ENCODE measurements at regions not wholly inside any gene's neighbourhood (a gene's known extent, or its start where the extent isn't known, plus 50 kb on each side); places are given as distances from the start of the nearest gene placed in this dataset.

DNA sequence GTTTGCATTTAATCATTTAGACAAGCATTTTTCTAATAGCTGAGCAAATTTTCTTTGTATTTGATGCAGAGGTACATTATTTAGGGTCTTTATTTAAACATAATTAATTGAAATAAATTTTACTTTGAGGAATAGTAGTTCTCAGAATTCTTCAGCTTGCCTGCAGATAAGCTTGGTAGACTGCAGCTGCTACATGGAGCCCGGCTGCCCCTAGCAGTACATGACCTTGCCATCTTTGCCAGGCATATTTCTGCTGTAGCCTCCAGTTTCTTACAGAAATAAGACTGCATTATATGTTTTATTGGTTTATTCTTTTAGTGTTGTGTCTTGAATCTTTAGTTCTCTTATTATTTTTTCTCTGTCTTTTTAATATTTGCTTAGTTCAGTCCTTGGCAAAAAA is 396.8 kb downstream of the QKI start:
- Mint-ChIP-seq H3K9me3 (no peaks in the 10 kb centered on the region), H3K27ac (no peak overlapping the region), H3K4me1 (ENCODE audit: low read depth) (peaks cover 3% of the 10 kb centered on the region), H3K36me3 (ENCODE audit: low read depth) (no peaks in the 10 kb centered on the region), H3K4me3 (no peak overlapping the region), H3K27me3 (ENCODE audit: low read depth) (no peaks in the 10 kb centered on the region)

DNA sequence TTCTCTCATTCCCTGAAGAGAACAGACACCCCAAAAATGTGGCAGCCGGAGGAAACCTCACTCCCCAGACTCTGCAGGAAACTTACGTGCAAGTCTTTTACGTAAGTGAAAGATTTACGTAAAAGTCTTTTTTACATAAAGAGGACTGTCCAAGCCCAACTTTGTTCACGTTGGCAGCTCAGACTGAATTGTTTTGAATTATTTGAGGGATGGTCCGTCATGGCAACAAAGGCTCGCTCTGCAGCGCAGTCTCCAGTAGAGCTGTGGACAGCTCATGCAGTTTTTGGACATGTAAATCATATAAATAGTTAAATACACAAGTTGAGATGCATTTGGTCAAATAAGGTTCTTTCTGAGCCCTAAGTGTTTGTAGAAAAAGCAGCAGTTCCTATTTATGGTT is 394.8 kb downstream of the QKI start:
- H3K27me3 Mint-ChIP-seq (ENCODE audit: low read depth) = no peaks in the 10 kb centered on the region
- no peak overlapping the region for H3K4me3 Mint-ChIP-seq
- H3K9me3 Mint-ChIP-seq = no peaks in the 10 kb centered on the region
- no peak overlapping the region for H3K27ac Mint-ChIP-seq
- peaks cover 3% of the 10 kb centered on the region for H3K4me1 Mint-ChIP-seq (ENCODE audit: low read depth)
- H3K36me3 Mint-ChIP-seq (ENCODE audit: low read depth) = no peaks in the 10 kb centered on the region

DNA sequence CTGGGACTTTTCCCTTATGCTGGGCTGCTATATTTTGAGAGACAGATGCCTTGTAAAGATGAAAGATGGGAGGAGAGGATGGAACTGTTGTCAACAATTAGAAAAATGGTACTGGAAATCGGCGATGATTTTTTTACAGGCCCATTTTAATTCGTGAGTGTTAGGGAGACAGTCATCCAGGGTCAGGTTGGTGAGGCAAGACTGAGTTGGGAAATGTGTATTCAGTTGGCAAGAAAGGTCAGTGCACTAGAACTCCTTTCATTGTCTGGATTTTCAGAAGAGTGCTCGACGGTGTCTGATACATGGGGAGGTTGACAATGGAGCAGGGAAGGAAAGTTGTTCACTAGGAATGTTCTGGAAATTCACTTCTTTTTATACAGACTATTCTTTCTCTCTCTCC is 394.4 kb downstream of the QKI start:
- H3K9me3 Mint-ChIP-seq = no peaks in the 10 kb centered on the region
- no peak overlapping the region for H3K27ac Mint-ChIP-seq
- no peaks in the 10 kb centered on the region for H3K36me3 Mint-ChIP-seq (ENCODE audit: low read depth)
- H3K4me1 Mint-ChIP-seq (ENCODE audit: low read depth) = no peaks in the 10 kb centered on the region
- H3K27me3 Mint-ChIP-seq (ENCODE audit: low read depth) = no peaks in the 10 kb centered on the region
- H3K4me3 Mint-ChIP-seq = no peak overlapping the region

DNA sequence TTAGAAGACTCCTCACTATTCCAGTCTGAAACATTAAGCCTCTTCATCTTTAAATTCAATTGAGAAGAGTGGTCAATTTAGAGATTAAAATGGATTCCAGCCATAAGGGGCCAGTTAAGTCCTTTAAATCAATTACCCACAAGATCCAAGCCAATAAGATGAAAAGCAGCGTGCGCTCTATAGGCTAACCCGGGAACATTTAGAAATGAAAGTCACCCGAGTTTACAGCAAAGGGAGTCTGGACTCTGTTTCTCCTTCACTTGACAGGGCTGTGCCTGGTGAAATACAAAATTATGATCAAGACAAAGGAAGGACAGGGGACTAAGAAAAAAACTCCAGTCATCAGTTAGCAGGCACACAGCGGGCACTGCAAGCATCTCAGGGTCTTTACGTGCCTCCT is 393.7 kb downstream of the QKI start:
- Mint-ChIP-seq H3K36me3 (ENCODE audit: low read depth) (no peaks in the 10 kb centered on the region), H3K4me1 (ENCODE audit: low read depth) (no peaks in the 10 kb centered on the region), H3K9me3 (no peaks in the 10 kb centered on the region), H3K27ac (no peak overlapping the region), H3K27me3 (ENCODE audit: low read depth) (no peaks in the 10 kb centered on the region), H3K4me3 (no peak overlapping the region)

DNA sequence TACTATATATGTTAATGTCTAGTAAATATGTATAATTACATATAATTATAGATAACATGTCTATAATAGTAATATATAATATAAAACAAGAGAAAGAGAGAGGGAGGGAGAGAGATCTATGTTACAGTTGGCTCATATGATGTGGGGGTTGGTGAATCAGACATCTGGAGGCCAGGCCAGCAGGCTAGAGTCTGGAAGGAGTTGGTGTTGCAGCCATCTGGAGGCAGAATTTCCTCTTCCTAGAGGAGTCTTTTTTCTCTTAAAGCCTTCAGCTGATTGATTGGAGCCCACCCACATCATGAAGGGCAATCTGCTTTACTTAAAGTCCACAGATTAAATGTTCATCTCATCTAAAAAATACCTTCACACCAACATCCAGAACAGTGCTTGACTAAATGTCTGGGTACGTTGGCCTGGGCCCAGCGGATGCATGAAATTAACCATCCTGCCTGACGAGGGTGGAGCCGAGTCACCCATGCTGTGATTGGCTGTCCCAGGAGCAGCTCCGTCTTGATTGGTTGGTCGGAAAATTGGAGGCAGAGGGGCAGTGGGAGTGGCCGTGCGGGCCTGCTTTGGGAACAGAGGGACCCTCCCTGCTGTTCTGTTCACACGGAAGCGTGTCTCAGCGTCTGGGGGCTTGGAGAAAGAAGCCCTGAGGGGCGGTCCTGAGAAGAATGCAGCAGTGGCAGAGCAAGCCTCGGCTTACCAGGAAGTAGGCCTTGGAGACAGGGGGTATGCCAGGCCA is 392.4 kb downstream of the QKI start:
- H3K4me1 Mint-ChIP-seq (ENCODE audit: low read depth) = no peaks in the 10 kb centered on the region
- no peaks in the 10 kb centered on the region for H3K9me3 Mint-ChIP-seq
- H3K27ac Mint-ChIP-seq = no peak overlapping the region
- no peaks in the 10 kb centered on the region for H3K36me3 Mint-ChIP-seq (ENCODE audit: low read depth)
- no peaks in the 10 kb centered on the region for H3K27me3 Mint-ChIP-seq (ENCODE audit: low read depth)
- no peak overlapping the region for H3K4me3 Mint-ChIP-seq

DNA sequence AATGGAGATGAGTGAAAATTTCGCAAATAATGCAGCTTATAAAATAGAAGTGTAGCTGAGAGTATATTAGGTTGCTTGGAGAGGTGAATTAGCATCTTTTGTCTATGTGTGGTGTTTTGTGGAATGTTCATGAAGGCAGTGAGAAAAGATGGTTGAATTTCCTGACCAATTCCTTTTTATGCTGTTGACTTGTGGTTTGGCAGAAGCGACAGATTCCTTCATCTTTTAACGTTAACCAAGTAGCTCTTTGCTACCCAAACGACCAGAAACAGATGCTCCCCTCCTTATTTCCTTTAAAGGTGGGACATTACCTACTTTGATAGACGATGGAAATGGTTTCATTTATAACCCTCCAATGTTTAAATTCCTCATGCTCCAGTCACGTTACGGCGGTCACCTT is 390.5 kb downstream of the QKI start:
- no peak overlapping the region for H3K27ac Mint-ChIP-seq
- no peaks in the 10 kb centered on the region for H3K9me3 Mint-ChIP-seq

DNA sequence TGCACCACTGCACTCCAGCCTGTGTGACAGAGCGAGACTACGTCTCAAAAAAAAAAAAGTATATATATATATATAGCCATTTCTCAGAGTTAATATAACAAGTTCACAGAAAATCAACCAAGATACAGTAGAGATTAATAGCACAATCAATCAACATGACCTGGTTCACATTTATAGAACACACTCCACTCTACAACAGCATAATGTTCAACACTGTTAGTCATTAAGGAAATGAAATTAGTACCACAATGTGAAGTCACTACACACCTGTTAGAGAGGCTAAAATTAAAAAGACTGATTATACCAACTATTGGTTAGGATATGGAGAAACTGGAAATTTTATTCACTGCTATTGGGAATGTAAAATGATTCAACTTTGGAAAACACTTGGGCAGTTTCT is 387.7 kb downstream of the QKI start:
- Mint-ChIP-seq H3K4me3 (no peak overlapping the region), H3K36me3 (ENCODE audit: low read depth) (no peaks in the 10 kb centered on the region), H3K9me3 (no peaks in the 10 kb centered on the region), H3K27me3 (ENCODE audit: low read depth) (peaks cover 10% of the 10 kb centered on the region), H3K27ac (no peak overlapping the region), H3K4me1 (ENCODE audit: low read depth) (no peaks in the 10 kb centered on the region)

More for the DNA sequence above, 390.5 kb downstream of the QKI start:
- H3K36me3 Mint-ChIP-seq (ENCODE audit: low read depth) = no peaks in the 10 kb centered on the region
- H3K4me3 Mint-ChIP-seq = no peak overlapping the region
- H3K27me3 Mint-ChIP-seq (ENCODE audit: low read depth) = no peaks in the 10 kb centered on the region
- no peaks in the 10 kb centered on the region for H3K4me1 Mint-ChIP-seq (ENCODE audit: low read depth)

DNA sequence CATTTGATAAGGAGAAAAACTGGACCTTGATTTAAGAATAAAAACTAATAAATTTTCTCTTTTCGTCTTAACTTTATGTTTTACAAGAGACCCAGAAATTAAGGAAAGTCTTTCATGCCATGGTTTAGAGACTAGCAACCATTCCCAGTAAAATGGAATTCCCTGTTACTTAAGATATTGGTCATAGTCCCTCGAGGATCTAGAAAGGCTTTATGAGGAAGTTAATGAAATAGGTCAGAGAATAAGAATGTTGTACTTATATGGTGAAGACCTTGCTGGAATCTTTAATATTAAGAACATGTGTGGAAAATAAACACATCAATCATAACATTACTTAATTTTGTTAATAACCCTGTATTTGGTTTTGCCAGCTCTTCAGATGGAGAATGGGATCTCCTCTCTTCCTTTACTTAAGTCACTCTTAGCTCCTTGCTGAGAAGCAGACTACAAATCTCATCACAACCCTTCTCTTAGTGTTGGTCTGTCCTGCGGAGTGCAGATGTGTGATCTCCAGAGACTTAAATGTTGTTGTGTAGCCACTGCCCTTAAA is 382.9 kb downstream of the QKI start:
- H3K27me3 Mint-ChIP-seq (ENCODE audit: low read depth) = peaks cover 10% of the 10 kb centered on the region

DNA sequence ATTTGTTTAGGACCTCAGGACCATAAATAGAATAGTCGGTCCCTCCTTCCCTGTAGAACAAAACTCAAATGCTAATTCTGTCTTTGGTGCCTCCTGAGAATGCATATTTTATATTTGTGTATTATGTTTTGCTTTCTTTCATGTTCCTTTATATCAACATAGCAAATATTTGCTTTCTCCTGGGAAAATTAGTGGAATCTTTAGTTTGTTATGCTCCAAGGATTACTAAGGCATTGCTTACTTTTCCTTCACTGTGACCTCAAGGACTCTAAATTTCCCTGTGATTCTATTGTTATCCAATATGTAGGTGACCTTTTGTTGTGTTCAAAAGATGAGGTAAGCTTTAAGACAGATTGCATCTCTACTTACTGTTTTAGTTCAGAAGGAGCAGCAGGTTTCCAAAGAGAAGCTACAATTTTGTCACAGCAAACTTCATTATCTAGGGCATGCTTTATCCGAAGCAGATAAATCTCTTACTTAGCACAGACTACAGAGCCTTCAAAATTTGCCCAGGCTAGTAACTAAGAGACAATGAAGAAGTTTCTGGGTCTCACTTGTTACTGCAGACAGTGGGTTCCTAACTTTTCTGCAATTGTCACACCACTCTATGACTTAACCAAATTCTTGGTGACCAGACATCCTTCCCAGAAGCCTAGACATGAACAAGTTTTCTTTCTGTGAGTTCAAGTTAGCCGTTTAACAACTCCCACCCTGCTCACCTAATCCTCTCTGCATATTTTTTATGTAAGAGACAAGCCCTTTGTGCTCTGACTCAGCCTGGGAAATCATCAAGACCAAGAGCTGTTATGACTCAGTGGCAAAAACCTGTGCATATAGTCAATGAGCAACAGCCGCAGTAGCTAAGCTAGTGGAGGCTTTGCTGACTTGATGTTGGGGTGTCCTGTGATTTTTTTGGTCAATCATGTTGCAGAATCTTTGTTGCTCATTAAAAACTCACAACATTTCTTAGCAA is 378.8 kb downstream of the QKI start:
- H3K9me3 Mint-ChIP-seq = no peaks in the 10 kb centered on the region
- no peaks in the 10 kb centered on the region for H3K36me3 Mint-ChIP-seq (ENCODE audit: low read depth)
- peaks cover 7% of the 10 kb centered on the region for H3K4me1 Mint-ChIP-seq (ENCODE audit: low read depth)
- no peak overlapping the region for H3K27ac Mint-ChIP-seq
- H3K4me3 Mint-ChIP-seq = no peak overlapping the region
- H3K27me3 Mint-ChIP-seq (ENCODE audit: low read depth) = peaks cover 7% of the 10 kb centered on the region

More for the DNA sequence above, 382.9 kb downstream of the QKI start:
- Mint-ChIP-seq H3K9me3 (no peaks in the 10 kb centered on the region), H3K27ac (no peak overlapping the region), H3K4me1 (ENCODE audit: low read depth) (peaks cover 5% of the 10 kb centered on the region), H3K4me3 (no peak overlapping the region), H3K36me3 (ENCODE audit: low read depth) (no peaks in the 10 kb centered on the region)

DNA sequence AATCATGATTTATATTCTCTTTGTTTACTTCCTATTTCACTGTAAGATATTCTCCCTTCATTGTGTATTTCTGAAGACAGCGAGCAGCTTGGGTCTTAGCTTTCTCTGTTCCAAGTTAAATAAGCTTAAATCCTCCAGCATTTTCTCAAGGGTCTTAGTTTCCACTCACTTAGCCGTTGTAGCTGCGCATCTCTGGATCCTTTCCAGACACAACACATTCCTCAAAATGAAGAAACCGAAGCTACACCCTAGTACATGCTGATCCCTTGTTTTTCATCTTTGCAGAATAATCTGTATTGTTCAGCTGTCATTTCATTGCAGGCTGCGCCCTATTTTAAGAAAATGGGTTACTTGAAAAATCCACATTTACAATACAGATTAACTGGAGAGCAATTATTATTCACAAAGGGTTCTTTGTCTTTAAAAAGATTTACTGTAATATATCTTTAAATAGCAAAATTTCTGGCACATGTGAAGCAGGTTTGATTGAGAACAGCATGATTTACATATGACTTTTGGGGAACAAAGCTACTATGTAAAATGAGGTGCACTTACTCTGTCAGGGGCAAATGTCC is 375.8 kb downstream of the QKI start:
- Mint-ChIP-seq H3K36me3 (ENCODE audit: low read depth) (no peaks in the 10 kb centered on the region), H3K9me3 (no peaks in the 10 kb centered on the region), H3K27me3 (ENCODE audit: low read depth) (no peaks in the 10 kb centered on the region), H3K4me3 (no peak overlapping the region), H3K27ac (no peak overlapping the region), H3K4me1 (ENCODE audit: low read depth) (peaks cover 14% of the 10 kb centered on the region)

DNA sequence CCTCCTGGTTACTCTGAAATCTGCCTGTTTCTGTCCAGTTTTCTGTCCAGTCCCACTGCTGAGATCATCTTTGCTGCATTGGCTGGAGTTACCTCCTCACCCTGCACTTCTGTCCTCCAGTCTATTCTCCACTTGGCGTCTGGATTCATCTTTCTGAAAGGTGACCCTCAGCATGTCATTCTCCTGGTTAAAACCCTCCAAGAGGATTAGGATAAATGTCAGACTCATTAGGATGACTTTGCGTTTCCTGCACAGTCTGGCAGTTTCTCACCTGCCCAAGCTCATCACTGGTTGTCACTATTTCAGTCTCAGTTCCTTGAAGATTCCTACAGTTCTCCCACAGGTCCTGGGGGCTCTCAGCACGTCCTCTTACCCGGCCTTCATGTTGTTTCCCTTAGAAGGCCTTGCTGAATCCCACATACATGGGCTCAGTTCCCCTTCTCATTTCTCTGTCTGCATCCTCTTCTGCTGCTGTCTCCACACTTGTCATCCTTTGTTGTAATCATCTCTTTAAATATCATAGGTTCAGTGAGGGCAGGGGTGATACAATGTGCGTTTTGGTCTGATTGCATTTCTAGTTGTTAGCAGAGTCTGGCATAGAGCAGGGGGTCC is 374.8 kb downstream of the QKI start:
- H3K4me1 Mint-ChIP-seq (ENCODE audit: low read depth) = peaks cover 14% of the 10 kb centered on the region
- H3K27me3 Mint-ChIP-seq (ENCODE audit: low read depth) = no peaks in the 10 kb centered on the region
- no peak overlapping the region for H3K27ac Mint-ChIP-seq
- no peaks in the 10 kb centered on the region for H3K36me3 Mint-ChIP-seq (ENCODE audit: low read depth)
- H3K9me3 Mint-ChIP-seq = no peaks in the 10 kb centered on the region
- H3K4me3 Mint-ChIP-seq = no peak overlapping the region

DNA sequence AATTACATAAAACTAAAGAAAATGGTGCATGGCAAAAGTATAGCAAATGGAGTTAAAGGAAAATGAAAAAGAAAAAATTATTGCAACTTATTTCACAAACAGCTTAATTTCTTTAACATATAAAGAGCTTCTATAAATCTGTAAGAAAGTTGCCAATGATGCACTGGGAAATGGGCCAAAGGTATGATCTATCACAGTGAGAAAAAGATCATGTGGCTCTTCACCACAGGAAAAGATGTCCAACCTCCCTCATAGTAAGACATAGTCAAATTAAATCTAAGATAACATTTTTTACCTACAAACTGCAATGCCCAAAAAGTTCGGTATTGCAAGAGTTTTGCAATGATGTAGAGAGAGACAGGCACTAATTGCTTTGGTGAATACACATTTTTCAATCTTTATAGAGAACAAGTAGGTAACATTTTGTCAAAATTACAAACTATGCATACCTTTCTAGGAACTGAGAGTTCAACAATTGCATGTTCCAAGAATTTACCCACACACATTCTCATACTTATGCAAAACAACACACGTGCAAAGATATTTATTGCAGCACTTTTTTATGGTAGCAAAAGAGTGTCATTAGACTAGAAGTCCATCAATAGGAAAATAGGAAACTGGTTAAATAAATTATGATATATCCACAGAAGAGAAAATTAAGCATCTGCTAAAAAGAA is 372.6 kb downstream of the QKI start:
- H3K4me3 Mint-ChIP-seq = no peak overlapping the region

DNA sequence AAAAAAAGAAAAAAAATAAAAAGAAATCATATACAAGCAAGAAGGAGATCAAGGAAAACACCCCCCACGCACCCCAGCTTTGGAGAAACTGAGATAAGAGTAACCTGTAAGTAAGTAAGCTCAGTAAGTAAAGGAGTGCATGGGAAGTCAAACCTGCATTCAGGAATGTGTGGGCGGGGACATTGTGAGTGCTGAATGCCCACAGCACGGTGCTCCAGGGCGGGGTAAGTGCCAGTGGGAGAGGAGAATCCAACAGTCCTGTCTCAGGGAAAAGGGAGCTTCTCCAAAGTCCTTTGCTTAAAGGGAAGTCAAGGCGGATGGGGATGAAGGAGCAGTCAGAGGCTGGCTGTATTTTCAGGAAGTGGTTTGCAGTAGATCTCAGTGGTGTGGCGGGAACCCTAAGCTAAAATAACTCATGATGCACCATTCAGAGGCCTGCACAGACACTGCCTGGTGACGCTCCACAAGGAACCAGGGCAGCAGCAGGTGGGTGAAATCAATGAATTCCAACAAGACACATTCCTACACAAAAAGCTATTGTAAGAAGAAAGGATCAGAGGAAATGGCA is 368.0 kb downstream of the QKI start:
- H3K4me1 Mint-ChIP-seq (ENCODE audit: low read depth) = peaks cover 11% of the 10 kb centered on the region
- H3K36me3 Mint-ChIP-seq (ENCODE audit: low read depth) = peaks cover 1% of the 10 kb centered on the region
- no peak overlapping the region for H3K27ac Mint-ChIP-seq
- peaks cover 8% of the 10 kb centered on the region for H3K27me3 Mint-ChIP-seq (ENCODE audit: low read depth)
- H3K4me3 Mint-ChIP-seq = no peak overlapping the region
- no peaks in the 10 kb centered on the region for H3K9me3 Mint-ChIP-seq

More for the DNA sequence above, 372.6 kb downstream of the QKI start:
- Mint-ChIP-seq H3K27me3 (ENCODE audit: low read depth) (no peaks in the 10 kb centered on the region), H3K4me1 (ENCODE audit: low read depth) (peaks cover 15% of the 10 kb centered on the region), H3K36me3 (ENCODE audit: low read depth) (peaks cover 1% of the 10 kb centered on the region), H3K27ac (no peak overlapping the region), H3K9me3 (no peaks in the 10 kb centered on the region)

Measured in T-helper 1 cell treated with Interleukin-12 subunit alpha and Interleukin-12 subunit beta and Interleukin-4 antibody, amounts not matched to agents 30 μg/mL and 1 μg/mL, for 36 hours (primary cell).